HepG2 (cell line): ENCODE measurements at regions not wholly inside any gene's neighbourhood (a gene's known extent, or its start where the extent isn't known, plus 50 kb on each side); places are given as distances from the start of the nearest gene placed in this dataset.

Experiments used
- ATAC-seq: fragments of 200-7000 bp; cut with Tn5 transposase; 3 replicates; pipeline ENCODE4 v1.9.1; 2020; ENCODE audit warnings: mild to moderate bottlenecking, moderate library complexity
- BruUV-seq: library from RNA; stranded (reverse); fragments of 400-500 nt; replicated peaks from 2 replicates; lab custom pipeline; 2021; lab: Mats Ljungman, UMichigan
- CTCF ChIA-PET: fragments of 300-600 bp; formaldehyde crosslinking; extraction: SDS; loops from one replicate; lab custom pipeline; 2021; ENCODE audit warnings: low total read pairs, inconsistent platforms, low intra/inter-chr PET ratio; lab: Yijun Ruan, JAX
- POLR2A ChIA-PET: fragments of 350-600 bp; sonication (Branson Sonifier 250); formaldehyde crosslinking; loops from one replicate; lab custom pipeline; 2020; ENCODE audit warnings: antibody characterized with exemption, inconsistent platforms; lab: Yijun Ruan, JAX
- DNase-seq: peaks from one replicate; pipeline ENCODE4 v3.0.0-alpha.2; 2015; ENCODE audit warnings: low spot score
- FAIRE-seq: peaks from 3 replicates; lab custom pipeline; 2011; peaks lifted over from hg19 to GRCh38; lab: Jason Lieb, UNC
- H2AFZ ChIP-seq: one replicate; pipeline ENCODE4 v1.6.1; 2011; ENCODE audit warnings: low read length, inconsistent platforms
- H3K27ac ChIP-seq: fragments of 300-600 bp; 3 replicates; pipeline ENCODE4 v1.8.0; 2011; ENCODE audit warnings: mixed run types, mild to moderate bottlenecking, mixed read lengths, low read length, inconsistent platforms; ENCODE audit not compliant: insufficient read depth; ENCODE audit errors: extremely low read length
- H3K27me3 ChIP-seq, 2 experiments: fragments of 200-600 bp in 1 of 2; 2 replicates in 1 of 2; 3 replicates in 1 of 2; pipeline versions ENCODE4 v1.6.0 to v1.8.0; 2011; ENCODE audit warnings: low read length in 2 of 2, mild to moderate bottlenecking in 2 of 2, moderate library complexity in 2 of 2, inconsistent platforms in 1 of 2; ENCODE audit not compliant: insufficient read depth in 2 of 2, control insufficient read depth in 1 of 2
- H3K36me3 ChIP-seq, 2 experiments: fragments of 200-600 bp in 1 of 2; replicated peaks in 1 of 2; 2 replicates in 1 of 2; 3 replicates in 1 of 2; pipeline versions ENCODE4 v1.5.1 to v1.8.0; 2011; ENCODE audit warnings: low read length in 2 of 2, inconsistent platforms in 1 of 2; ENCODE audit not compliant: insufficient read depth in 2 of 2, control insufficient read depth in 1 of 2
- H3K4me1 ChIP-seq: 2 replicates; pipeline ENCODE4 v1.5.1; 2012; ENCODE audit warnings: low read length, inconsistent platforms; ENCODE audit not compliant: insufficient read depth
- H3K4me2 ChIP-seq: 2 replicates; pipeline ENCODE4 v1.6.0; 2011; ENCODE audit warnings: low read depth, low read length, inconsistent platforms
- H3K4me3 ChIP-seq, 3 experiments: fragments of 200-600 bp in 1 of 3; sonication (generic), shearing (Covaris generic) in 1 of 3; replicated peaks in 1 of 3; 2 replicates each; pipeline ENCODE4 v1.5.1; 2011 to 2016; ENCODE audit warnings: low read length in 3 of 3, inconsistent platforms in 2 of 3, low read depth in 2 of 3, mild to moderate bottlenecking in 2 of 3, control low read depth in 1 of 3, mixed read lengths in 1 of 3; ENCODE audit not compliant: insufficient read depth in 1 of 3
- H3K79me2 ChIP-seq: one replicate; pipeline ENCODE4 v1.6.1; 2011; ENCODE audit warnings: low read length, inconsistent platforms; ENCODE audit not compliant: insufficient read depth
- H3K9ac ChIP-seq: 2 replicates; pipeline ENCODE4 v1.6.0; 2011; ENCODE audit warnings: mild to moderate bottlenecking, low read depth, low read length, inconsistent platforms; ENCODE audit not compliant: insufficient read depth
- H3K9me3 ChIP-seq: 2 replicates; pipeline ENCODE4 v1.5.1; 2012; ENCODE audit warnings: mild to moderate bottlenecking, low read length
- H4K20me1 ChIP-seq: 2 replicates; pipeline ENCODE4 v1.6.0; 2011; ENCODE audit warnings: inconsistent platforms, mild to moderate bottlenecking, low read length, moderate library complexity; ENCODE audit not compliant: insufficient read depth
- CEBPB ChIP-seq: IDR thresholded peaks from 2 replicates; pipeline ENCODE4 v1.6.1; 2011; ENCODE audit warnings: low read depth, low read length, improper control_type of control experiment, borderline replicate concordance
- FIP1L1 ChIP-seq: fragments of 200-400 bp; formaldehyde crosslinking; IDR thresholded peaks from 2 replicates; pipeline ENCODE4 v1.6.1; 2018; ENCODE audit warnings: low read depth, mild to moderate bottlenecking, low read length, moderate library complexity, borderline replicate concordance; ENCODE audit not compliant: insufficient read depth
- HNF4G ChIP-seq, 2 experiments: sonication (generic) in 1 of 2; formaldehyde crosslinking in 1 of 2; IDR thresholded peaks; 2 replicates each; pipeline versions ENCODE4 v1.4.0 to v1.6.1; 2011 to 2020; ENCODE audit warnings: borderline replicate concordance in 2 of 2, low read depth in 2 of 2, mild to moderate bottlenecking in 2 of 2, low read length in 1 of 2, missing genetic modification reagents in 1 of 2, moderate library complexity in 1 of 2
- HNRNPUL1 ChIP-seq: fragments of 200-400 bp; formaldehyde crosslinking; IDR thresholded peaks from 2 replicates; pipeline ENCODE4 v1.6.1; 2017; ENCODE audit warnings: low read depth, mild to moderate bottlenecking, low read length, moderate library complexity
- RFX3 ChIP-seq: IDR thresholded peaks from 2 replicates; pipeline ENCODE4 v1.6.1; 2016; ENCODE audit warnings: missing biosample characterization, missing genetic modification reagents
- TEAD3 ChIP-seq: optimal IDR thresholded peaks from 2 replicates; pipeline ENCODE3; 2016; ENCODE audit warnings: borderline replicate concordance
- TRIM24 ChIP-seq: sonication (generic); formaldehyde crosslinking; IDR thresholded peaks from 2 replicates; pipeline ENCODE4 v1.8.0; 2022; ENCODE audit warnings: mild to moderate bottlenecking, missing genetic modification reagents
- ZBTB8A ChIP-seq: sonication (generic); formaldehyde crosslinking; IDR thresholded peaks from 2 replicates; pipeline ENCODE4 v1.4.0; 2020; ENCODE audit warnings: mild to moderate bottlenecking, low read depth, missing genetic modification reagents, borderline replicate concordance
- ZNF205 ChIP-seq: IDR thresholded peaks from 2 replicates; pipeline ENCODE4 v1.6.1; 2018; ENCODE audit warnings: missing biosample characterization, missing genetic modification reagents
- ZNF230 ChIP-seq: sonication (generic); formaldehyde crosslinking; IDR thresholded peaks from 2 replicates; pipeline ENCODE4 v1.4.0; 2020; ENCODE audit warnings: mild to moderate bottlenecking, missing genetic modification reagents
- ZNF670 ChIP-seq: sonication (generic); formaldehyde crosslinking; IDR thresholded peaks from 2 replicates; pipeline ENCODE4 v1.8.0; 2022; ENCODE audit warnings: mild to moderate bottlenecking, missing genetic modification reagents, borderline replicate concordance
- ZNF891 ChIP-seq: sonication (generic); formaldehyde crosslinking; IDR thresholded peaks from 2 replicates; pipeline ENCODE4 v1.5.0; 2020; ENCODE audit warnings: mild to moderate bottlenecking, missing genetic modification reagents
- WGBS: methylation state at CpG from one replicate; pipeline ENCODE4 v1.1.6; 2017; ENCODE audit warnings: low lambda C conversion rate; 5-methylcytosine and 5-hydroxymethylcytosine counted together
- in situ Hi-C: cut with HindIII; loops from 2 replicates; pipeline ENCODE4 v1.10.0; 2017; ENCODE audit warnings: low pct_unique_long_range_greater_than_20kb; ENCODE audit not compliant: extremely low pct_ligation_motif_present
- intact Hi-C: fragments of 100-400 bp; cut with micrococcal nuclease; formaldehyde crosslinking; loops from one replicate; pipeline ENCODE4 v1.10.0; 2022; ENCODE audit not compliant: unreplicated experiment
- TF ChIP-seq, protein P1 (sequence below): sonication (generic); formaldehyde crosslinking; IDR thresholded peaks from 2 replicates; pipeline ENCODE4 v1.4.0; 2020; ENCODE audit warnings: missing genetic modification reagents
- TF ChIP-seq, protein P2 (sequence below): sonication (generic); formaldehyde crosslinking; IDR thresholded peaks from 2 replicates; pipeline ENCODE4 v1.9.0; 2021; ENCODE audit warnings: missing genetic modification reagents, mild to moderate bottlenecking, borderline replicate concordance
- TF ChIP-seq, protein P3 (sequence below): sonication (generic); formaldehyde crosslinking; IDR thresholded peaks from 2 replicates; pipeline ENCODE4 v1.5.1; 2020; ENCODE audit warnings: missing genetic modification reagents, mild to moderate bottlenecking, borderline replicate concordance
- TF ChIP-seq, protein P4 (sequence below): IDR thresholded peaks from 2 replicates; pipeline ENCODE4 v1.6.1; 2016; ENCODE audit warnings: missing compliant biosample characterization, missing genetic modification reagents, borderline replicate concordance

DNA sequence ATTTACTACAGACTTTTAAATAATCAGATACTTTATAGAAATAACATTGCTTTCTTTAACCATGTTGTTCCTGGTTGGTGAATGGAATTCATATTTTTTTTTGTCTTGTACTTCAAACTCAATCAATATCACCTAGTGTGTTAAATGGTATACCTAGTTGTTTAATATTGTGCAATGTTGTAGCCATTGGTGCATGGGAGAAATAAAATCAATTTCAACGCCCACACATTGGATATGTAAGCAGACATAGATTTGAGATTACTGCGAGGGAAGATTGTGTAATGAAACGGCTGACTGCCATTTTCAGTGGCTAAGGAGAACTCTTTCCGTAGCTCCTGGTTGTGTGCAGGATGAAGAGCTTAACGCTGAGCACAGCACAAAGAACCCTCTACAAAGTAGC is 626.1 kb downstream of the TMEM182 start:
- ATAC-seq (no peak), DNase-seq (no peak), FAIRE-seq (no peak)
- Histone ChIP-seq H2AFZ (no peak overlapping the region), H3K4me1 (no peaks in the 10 kb centered on the region), H3K4me3 (no peak overlapping the region), H3K36me3 (no peaks in the 10 kb centered on the region), H3K4me2 (no peak overlapping the region), H3K79me2 (no peaks in the 10 kb centered on the region), H3K9ac (no peak overlapping the region), H4K20me1 (no peaks in the 10 kb centered on the region), H3K27me3 (no peaks in the 10 kb centered on the region), H3K9me3 (no peaks in the 10 kb centered on the region), H3K27ac (no peak overlapping the region)
- TF ChIP-seq CEBPB (peak; percentile 66), RFX3 (CRISPR knock-in tag) (no peak), ZNF891 (CRISPR knock-in tag) (no peak)
- in situ Hi-C loops: no loop called here
- WGBS: 18% methylated on average over 5 of the region's 5 CpGs
- ChIA-PET POLR2A (no interaction called here), CTCF (no interaction called here)
- no TSS peak for BruUV-seq
- intact Hi-C loops: no loop called here

DNA sequence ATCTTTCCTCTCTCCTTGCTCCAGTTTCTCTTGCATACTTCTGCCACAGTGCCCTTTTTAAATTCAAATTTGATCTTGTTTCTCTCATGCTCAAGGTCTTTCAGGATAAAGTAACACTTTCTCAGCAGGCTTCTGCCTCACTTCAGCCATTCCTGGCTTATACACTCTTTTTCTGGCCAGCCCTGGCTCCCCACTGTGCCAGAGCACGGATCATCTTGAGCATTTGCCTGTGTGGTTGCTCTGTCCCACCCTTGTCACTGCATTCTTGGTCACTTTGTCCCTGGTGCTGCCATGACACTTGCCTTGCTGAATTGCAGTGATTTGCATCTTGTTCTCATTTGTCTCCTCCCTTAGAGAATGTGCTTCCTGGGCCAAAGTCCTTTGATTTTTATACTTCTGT is 634.3 kb downstream of the TMEM182 start:
- intact Hi-C loops: no loop called here
- no peak for TF ChIP-seq ZNF230 (CRISPR knock-in tag)
- TF ChIP-seq TRIM24 (CRISPR knock-in tag): no peak
- TF ChIP-seq, protein P1, sequence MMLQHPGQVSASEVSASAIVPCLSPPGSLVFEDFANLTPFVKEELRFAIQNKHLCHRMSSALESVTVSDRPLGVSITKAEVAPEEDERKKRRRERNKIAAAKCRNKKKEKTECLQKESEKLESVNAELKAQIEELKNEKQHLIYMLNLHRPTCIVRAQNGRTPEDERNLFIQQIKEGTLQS (CRISPR knock-in tag): no peak
- TF ChIP-seq ZBTB8A (CRISPR knock-in tag): no peak
- no peak for TF ChIP-seq TEAD3 (CRISPR knock-in tag)
- TF ChIP-seq, protein P2, sequence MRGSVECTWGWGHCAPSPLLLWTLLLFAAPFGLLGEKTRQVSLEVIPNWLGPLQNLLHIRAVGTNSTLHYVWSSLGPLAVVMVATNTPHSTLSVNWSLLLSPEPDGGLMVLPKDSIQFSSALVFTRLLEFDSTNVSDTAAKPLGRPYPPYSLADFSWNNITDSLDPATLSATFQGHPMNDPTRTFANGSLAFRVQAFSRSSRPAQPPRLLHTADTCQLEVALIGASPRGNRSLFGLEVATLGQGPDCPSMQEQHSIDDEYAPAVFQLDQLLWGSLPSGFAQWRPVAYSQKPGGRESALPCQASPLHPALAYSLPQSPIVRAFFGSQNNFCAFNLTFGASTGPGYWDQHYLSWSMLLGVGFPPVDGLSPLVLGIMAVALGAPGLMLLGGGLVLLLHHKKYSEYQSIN (CRISPR knock-in tag): no peak
- TF ChIP-seq, protein P3, sequence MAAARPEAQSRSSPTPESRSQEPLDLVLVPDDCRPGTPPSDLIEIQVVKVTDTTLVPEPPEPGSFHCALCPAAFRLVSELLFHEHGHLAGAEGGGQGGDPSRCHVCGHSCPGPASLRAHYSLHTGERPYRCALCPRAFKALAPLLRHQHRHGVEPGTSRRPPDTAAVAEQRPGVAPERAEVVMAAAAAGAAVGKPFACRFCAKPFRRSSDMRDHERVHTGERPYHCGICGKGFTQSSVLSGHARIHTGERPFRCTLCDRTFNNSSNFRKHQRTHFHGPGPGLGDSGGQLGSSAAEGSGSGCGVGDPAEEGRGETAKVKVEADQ: no peak
- no peak for TF ChIP-seq HNF4G (IDR thresholded peaks at IDR 0.05; ENCODE audit: borderline replicate concordance, low read depth, low read length)
- no peak for TF ChIP-seq HNF4G (CRISPR knock-in tag; IDR thresholded peaks at IDR 0.05; ENCODE audit: borderline replicate concordance, low read depth)
- no peak for TF ChIP-seq ZNF670 (CRISPR knock-in tag)
- no peak for TF ChIP-seq HNRNPUL1
- TF ChIP-seq, protein P4, sequence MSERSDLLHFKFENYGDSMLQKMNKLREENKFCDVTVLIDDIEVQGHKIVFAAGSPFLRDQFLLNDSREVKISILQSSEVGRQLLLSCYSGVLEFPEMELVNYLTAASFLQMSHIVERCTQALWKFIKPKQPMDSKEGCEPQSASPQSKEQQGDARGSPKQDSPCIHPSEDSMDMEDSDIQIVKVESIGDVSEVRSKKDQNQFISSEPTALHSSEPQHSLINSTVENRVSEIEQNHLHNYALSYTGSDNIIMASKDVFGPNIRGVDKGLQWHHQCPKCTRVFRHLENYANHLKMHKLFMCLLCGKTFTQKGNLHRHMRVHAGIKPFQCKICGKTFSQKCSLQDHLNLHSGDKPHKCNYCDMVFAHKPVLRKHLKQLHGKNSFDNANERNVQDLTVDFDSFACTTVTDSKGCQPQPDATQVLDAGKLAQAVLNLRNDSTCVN: no peak
- no peak for TF ChIP-seq FIP1L1
- TF ChIP-seq ZNF205 (CRISPR knock-in tag): no peak

More for the DNA sequence above, 634.3 kb downstream of the TMEM182 start:
- Histone ChIP-seq H4K20me1 (no peaks in the 10 kb centered on the region), H3K9me3 (no peaks in the 10 kb centered on the region), H3K36me3 (no peaks in the 10 kb centered on the region), H3K27me3 (no peaks in the 10 kb centered on the region; a peak in 1 of 5 replicates), H3K4me2 (no peak overlapping the region), H3K79me2 (no peaks in the 10 kb centered on the region), H3K27ac (no peak overlapping the region), H3K4me3 (no peak overlapping the region), H3K9ac (no peak overlapping the region), H2AFZ (no peak overlapping the region), H3K4me1 (no peaks in the 10 kb centered on the region)
- BruUV-seq: no TSS peak
- FAIRE-seq (no peak), ATAC-seq (no peak), DNase-seq (no peak)
- in situ Hi-C loops: no loop called here
- WGBS: 0% methylated on average over 1 of the region's 1 CpG
- ChIA-PET CTCF (no interaction called here), POLR2A (no interaction called here)
